Stimulated activated naive B cell treated with anti-CD40 and anti-IgM and Interleukin-4, amounts not matched to agents 10 μg/mL and 1 μg/mL and 100 μg/mL, for 72 hours (primary cell): ENCODE measurements at regions not wholly inside any gene's neighbourhood (a gene's known extent, or its start where the extent isn't known, plus 50 kb on each side); places are given as distances from the start of the nearest gene placed in this dataset.
"Not testable (repeated sequence)": the region's sequence is repeated elsewhere in the genome, so short reads cannot be mapped to it uniquely, and the experiment has no call there.

ENCODE experiments used
- ATAC-seq, 2 donors: fragments of 150-1000 bp; cut with Tn5 transposase; replicated peaks; 2 replicates each; pipeline ENCODE4 v1.10.0; 2021; ENCODE audit warnings: moderate library complexity in 1 of 2
- DNase-seq: peaks from one replicate; pipeline ENCODE4 v3.0.0; 2021
- H3K27ac Mint-ChIP-seq: one replicate; pipeline ENCODE4 v1.8.0; 2022; ENCODE audit warnings: mild to moderate bottlenecking, mixed read lengths
- H3K27me3 Mint-ChIP-seq, 2 donors: one replicate each; pipeline ENCODE4 v1.8.0; 2022; ENCODE audit warnings: mixed read lengths in 2 of 2
- H3K36me3 Mint-ChIP-seq, 2 donors: one replicate each; pipeline ENCODE4 v1.8.0; 2022; ENCODE audit warnings: mixed read lengths in 2 of 2, mild to moderate bottlenecking in 1 of 2
- H3K4me1 Mint-ChIP-seq, 2 donors: one replicate each; pipeline ENCODE4 v1.8.0; 2022; ENCODE audit warnings: mixed read lengths in 2 of 2, mild to moderate bottlenecking in 1 of 2
- H3K4me3 Mint-ChIP-seq, 2 donors: one replicate each; pipeline ENCODE4 v1.8.0; 2022; ENCODE audit warnings: mild to moderate bottlenecking in 2 of 2, mixed read lengths in 2 of 2, moderate library complexity in 1 of 2
- H3K9me3 Mint-ChIP-seq, 2 donors: one replicate each; pipeline ENCODE4 v1.8.0; 2022; ENCODE audit warnings: mixed read lengths in 2 of 2, mild to moderate bottlenecking in 1 of 2

DNA sequence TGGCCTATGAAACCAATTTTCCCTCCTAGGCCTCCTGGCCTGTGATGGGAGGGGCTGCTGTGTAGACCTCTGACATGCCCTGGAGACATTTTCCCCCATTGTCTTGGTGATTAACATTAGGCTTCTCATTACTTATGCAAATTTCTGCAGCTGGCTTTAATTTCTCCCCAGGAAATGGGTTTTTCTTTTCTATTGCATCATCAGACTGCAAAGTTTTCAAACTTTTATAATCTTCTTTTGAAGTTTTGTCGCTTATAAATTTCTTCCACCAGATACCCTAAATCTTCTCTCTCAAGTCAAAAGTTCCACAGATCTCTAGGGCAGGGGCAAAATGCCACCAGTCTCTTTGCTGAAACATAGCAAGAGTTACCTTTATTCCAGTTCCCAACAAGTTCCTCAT lies 482.7 kb upstream of the DPP6 start:
- peaks cover 31 to 34% of the 10 kb centered on the region in 2 donors for H3K9me3 Mint-ChIP-seq
- not testable (repeated sequence) for H3K4me3 Mint-ChIP-seq, ATAC-seq

GRCh38 chr7:153576096-153576495 lies 476.1 kb upstream of the DPP6 start:
- no peak overlapping the region for H3K27ac Mint-ChIP-seq
- ATAC-seq (no peak), DNase-seq (no peak)
- H3K4me1 Mint-ChIP-seq, result no peaks in the 10 kb centered on the region
- no peaks in the 10 kb centered on the region for H3K36me3 Mint-ChIP-seq
- no peaks in the 10 kb centered on the region for H3K27me3 Mint-ChIP-seq
- peaks cover 29 to 30% of the 10 kb centered on the region in 2 donors for H3K9me3 Mint-ChIP-seq
- H3K4me3 Mint-ChIP-seq, result no peak overlapping the region

More for the DNA sequence above, 482.7 kb upstream of the DPP6 start:
- not testable (repeated sequence) for H3K27me3 Mint-ChIP-seq, H3K4me1 Mint-ChIP-seq, H3K36me3 Mint-ChIP-seq, H3K27ac Mint-ChIP-seq, DNase-seq

- H3K4me3 Mint-ChIP-seq, result no peak overlapping the region
- H3K27ac Mint-ChIP-seq, result no peak overlapping the region
- H3K9me3 Mint-ChIP-seq, result peaks cover 22 to 28% of the 10 kb centered on the region in 2 donors
- H3K4me1 Mint-ChIP-seq, result no peaks in the 10 kb centered on the region
- ATAC-seq, result no peak
- no peak for DNase-seq
- no peaks in the 10 kb centered on the region for H3K36me3 Mint-ChIP-seq
- no peaks in the 10 kb centered on the region for H3K27me3 Mint-ChIP-seq
Measured at GRCh38 chr7:153581419-153581818, 470.8 kb upstream of the DPP6 start.

GRCh38 chr7:153584132-153584531 lies 468.1 kb upstream of the DPP6 start:
- H3K27me3 Mint-ChIP-seq, result no peaks in the 10 kb centered on the region
- H3K4me3 Mint-ChIP-seq, result no peak overlapping the region
- no peaks in the 10 kb centered on the region for H3K36me3 Mint-ChIP-seq
- ATAC-seq, result no peak
- no peak overlapping the region for H3K27ac Mint-ChIP-seq
- no peak for DNase-seq
- no peaks in the 10 kb centered on the region for H3K4me1 Mint-ChIP-seq
- H3K9me3 Mint-ChIP-seq, result peaks cover 8 to 14% of the 10 kb centered on the region in 2 donors

- H3K4me3 Mint-ChIP-seq, result no peak overlapping the region
- no peak for DNase-seq
- no peak for ATAC-seq
- H3K36me3 Mint-ChIP-seq, result no peaks in the 10 kb centered on the region
- no peak overlapping the region for H3K27ac Mint-ChIP-seq
- no peaks in the 10 kb centered on the region for H3K4me1 Mint-ChIP-seq
- no peaks in the 10 kb centered on the region for H3K27me3 Mint-ChIP-seq
- peaks cover under 1 to 16% of the 10 kb centered on the region in 2 donors for H3K9me3 Mint-ChIP-seq
Measured at GRCh38 chr7:153588586-153588985, 463.6 kb upstream of the DPP6 start.

GRCh38 chr7:153590136-153590535 lies 462.1 kb upstream of the DPP6 start:
- H3K4me1 Mint-ChIP-seq, result no peaks in the 10 kb centered on the region

GRCh38 chr7:153590571-153590970 lies 461.6 kb upstream of the DPP6 start:
- H3K36me3 Mint-ChIP-seq, result no peaks in the 10 kb centered on the region
- H3K27ac Mint-ChIP-seq, result no peak overlapping the region
- H3K27me3 Mint-ChIP-seq, result no peaks in the 10 kb centered on the region
- H3K4me1 Mint-ChIP-seq, result no peaks in the 10 kb centered on the region
- H3K9me3 Mint-ChIP-seq, result peaks cover 0 to 12% of the 10 kb centered on the region in 2 donors
- no peak overlapping the region for H3K4me3 Mint-ChIP-seq
- ATAC-seq, result no peak
- DNase-seq, result no peak

More at GRCh38 chr7:153590136-153590535, 462.1 kb upstream of the DPP6 start:
- DNase-seq (no peak), ATAC-seq (no peak)
- no peak overlapping the region for H3K4me3 Mint-ChIP-seq
- no peaks in the 10 kb centered on the region for H3K36me3 Mint-ChIP-seq
- H3K27ac Mint-ChIP-seq, result no peak overlapping the region
- H3K9me3 Mint-ChIP-seq, result peaks cover 0 to 12% of the 10 kb centered on the region in 2 donors
- no peaks in the 10 kb centered on the region for H3K27me3 Mint-ChIP-seq

DNA sequence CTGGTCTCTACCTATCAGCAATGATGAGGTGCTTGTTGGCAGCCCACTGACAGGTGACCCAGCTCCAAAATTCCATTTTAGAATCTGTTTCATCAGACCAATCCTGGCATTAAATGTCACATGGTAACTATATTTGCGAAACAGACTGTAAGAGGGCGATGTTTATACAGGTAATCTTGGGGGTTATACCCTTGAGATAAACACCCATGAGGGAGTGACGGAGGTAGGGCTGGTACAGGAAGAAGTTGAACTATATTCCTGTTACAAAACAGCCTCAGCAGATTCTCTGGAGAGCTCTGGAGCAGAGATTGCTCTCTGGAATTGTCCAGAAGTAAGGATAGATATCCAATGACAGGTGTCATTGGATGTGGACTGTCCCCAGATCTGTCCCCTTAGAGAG lies 444.8 kb upstream of the DPP6 start:
- ATAC-seq (no peak), DNase-seq (no peak)
- H3K4me1 Mint-ChIP-seq, result no peaks in the 10 kb centered on the region
- H3K27ac Mint-ChIP-seq, result no peak overlapping the region
- H3K4me3 Mint-ChIP-seq, result no peak overlapping the region
- H3K27me3 Mint-ChIP-seq, result no peaks in the 10 kb centered on the region
- no peaks in the 10 kb centered on the region for H3K36me3 Mint-ChIP-seq
- H3K9me3 Mint-ChIP-seq, result peaks cover 10 to 13% of the 10 kb centered on the region in 2 donors

DNA sequence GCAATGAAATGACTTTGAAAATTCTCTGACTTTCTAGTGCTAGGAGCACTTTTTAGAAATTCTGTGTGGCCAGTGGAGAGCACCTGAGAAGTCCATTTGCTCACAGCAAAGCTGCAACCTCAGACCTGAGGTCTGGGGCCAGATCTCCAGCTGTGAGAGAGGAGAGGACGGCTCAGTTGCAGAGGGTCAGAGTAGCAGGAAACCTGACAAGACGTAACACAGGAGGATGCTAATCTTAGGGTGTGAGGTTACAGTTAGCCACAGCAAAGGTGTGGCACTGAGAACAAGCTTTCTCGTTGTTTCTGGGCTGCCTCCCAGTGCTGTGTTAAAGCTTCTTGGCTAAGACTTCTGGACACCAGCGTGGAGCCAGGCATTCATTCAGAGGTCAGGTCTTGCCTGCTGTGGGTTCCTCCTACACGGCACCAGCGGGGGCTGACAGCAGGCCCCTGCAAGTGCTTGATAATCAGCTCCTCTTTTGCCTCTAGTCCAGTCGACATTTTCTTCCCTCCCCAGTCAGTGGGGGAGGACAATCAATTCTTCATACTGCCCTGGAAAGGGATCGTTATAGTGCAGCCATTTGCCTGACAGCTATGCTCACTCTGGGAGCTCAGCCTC lies 435.4 kb upstream of the DPP6 start:
- DNase-seq (no peak), ATAC-seq (no peak)
- H3K4me1 Mint-ChIP-seq, result no peaks in the 10 kb centered on the region
- H3K9me3 Mint-ChIP-seq, result peaks cover 3 to 4% of the 10 kb centered on the region in 2 donors
- no peak overlapping the region for H3K27ac Mint-ChIP-seq
- no peaks in the 10 kb centered on the region for H3K27me3 Mint-ChIP-seq
- H3K4me3 Mint-ChIP-seq, result no peak overlapping the region
- H3K36me3 Mint-ChIP-seq, result no peaks in the 10 kb centered on the region

- no peak overlapping the region for H3K4me3 Mint-ChIP-seq
- DNase-seq, result no peak
- no peaks in the 10 kb centered on the region for H3K4me1 Mint-ChIP-seq
- ATAC-seq, result no peak
- peaks cover 0 to 12% of the 10 kb centered on the region in 2 donors for H3K9me3 Mint-ChIP-seq
- H3K36me3 Mint-ChIP-seq, result no peaks in the 10 kb centered on the region
- H3K27ac Mint-ChIP-seq, result no peak overlapping the region
- H3K27me3 Mint-ChIP-seq, result no peaks in the 10 kb centered on the region
Measured at GRCh38 chr7:153627323-153627722, 424.9 kb upstream of the DPP6 start.

- Mint-ChIP-seq H3K4me3 (no peak overlapping the region), H3K4me1 (no peaks in the 10 kb centered on the region), H3K36me3 (no peaks in the 10 kb centered on the region), H3K9me3 (peaks cover 4 to 5% of the 10 kb centered on the region in 2 donors), H3K27me3 (no peaks in the 10 kb centered on the region), H3K27ac (no peak overlapping the region)
- DNase-seq, result no peak
- ATAC-seq, result no peak
Measured at GRCh38 chr7:153628406-153628805, 423.8 kb upstream of the DPP6 start.

GRCh38 chr7:153628825-153629224 lies 423.4 kb upstream of the DPP6 start:
- Mint-ChIP-seq H3K36me3 (no peaks in the 10 kb centered on the region), H3K9me3 (peaks cover 3 to 4% of the 10 kb centered on the region in 2 donors), H3K4me1 (no peaks in the 10 kb centered on the region), H3K27me3 (no peaks in the 10 kb centered on the region), H3K4me3 (no peak overlapping the region), H3K27ac (no peak overlapping the region)
- DNase-seq, result no peak
- ATAC-seq, result no peak

DNA sequence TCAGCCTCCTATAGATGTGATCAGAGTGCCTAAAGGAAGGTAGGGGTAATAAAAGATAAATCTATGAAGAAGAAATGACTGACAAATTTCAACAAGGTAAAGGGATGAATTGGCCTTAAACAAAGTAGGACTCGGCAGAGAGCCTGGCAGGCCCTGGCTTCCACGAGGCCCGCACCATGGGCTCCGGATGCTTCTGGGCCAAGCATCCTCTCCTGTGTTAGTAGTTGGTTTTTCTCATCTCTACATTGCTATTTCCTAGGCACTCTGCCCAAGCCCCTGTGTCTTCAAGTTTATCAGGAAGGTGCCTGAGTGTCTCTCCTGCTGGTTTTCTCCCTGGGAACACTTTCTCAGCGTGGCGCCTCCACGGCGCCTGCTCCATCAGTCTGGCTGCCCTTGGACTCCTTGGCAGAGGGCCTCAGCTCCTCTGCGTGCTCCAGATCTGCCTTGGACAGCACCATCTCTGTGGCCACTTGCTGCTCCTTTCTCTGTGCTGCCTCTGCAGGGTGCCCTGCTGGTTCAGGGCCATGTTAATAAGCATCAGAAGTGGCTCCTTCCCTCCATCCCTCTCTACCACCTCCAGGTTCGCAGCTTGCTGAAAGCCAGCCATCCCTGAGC lies 413.3 kb upstream of the DPP6 start:
- ATAC-seq (no peak), DNase-seq (no peak)
- Mint-ChIP-seq H3K27me3 (no peaks in the 10 kb centered on the region), H3K9me3 (peaks cover 17 to 29% of the 10 kb centered on the region in 2 donors), H3K4me1 (peaks cover 5 to 9% of the 10 kb centered on the region in 2 donors), H3K4me3 (no peak overlapping the region), H3K36me3 (no peaks in the 10 kb centered on the region), H3K27ac (no peak overlapping the region)

DNA sequence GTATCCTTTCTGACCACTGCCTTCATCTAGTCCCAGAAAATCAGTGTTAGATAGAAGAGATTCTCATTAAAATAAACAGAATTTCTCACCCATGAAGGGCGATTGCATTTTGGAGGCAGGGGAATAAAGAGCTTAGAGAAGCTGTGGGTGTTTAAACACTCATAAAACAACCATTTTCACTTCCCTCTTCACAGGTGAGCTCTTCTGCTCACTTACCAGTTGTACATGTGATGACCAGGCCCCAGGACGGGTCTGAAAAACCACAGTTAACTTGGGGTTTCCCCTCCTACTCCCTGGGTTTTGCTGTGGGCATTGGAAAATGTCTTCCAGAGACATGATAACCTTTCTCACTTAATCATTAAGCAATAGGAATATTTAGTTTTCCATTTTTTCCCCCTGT lies 411.6 kb upstream of the DPP6 start:
- Mint-ChIP-seq H3K4me3 (no peak overlapping the region), H3K9me3 (peaks cover 17 to 31% of the 10 kb centered on the region in 2 donors), H3K27ac (no peak overlapping the region), H3K27me3 (no peaks in the 10 kb centered on the region), H3K36me3 (no peaks in the 10 kb centered on the region), H3K4me1 (peaks cover 5 to 9% of the 10 kb centered on the region in 2 donors)
- peak; percentile 95 to 100 for ATAC-seq
- peak; percentile 14 for DNase-seq

- no peaks in the 10 kb centered on the region for H3K36me3 Mint-ChIP-seq
- ATAC-seq (peak in 1 of 2 donors; percentile 5), DNase-seq (no peak)
- H3K4me1 Mint-ChIP-seq, result peaks cover 5 to 9% of the 10 kb centered on the region in 2 donors
- no peak overlapping the region for H3K4me3 Mint-ChIP-seq
- H3K9me3 Mint-ChIP-seq, result peaks cover 18 to 30% of the 10 kb centered on the region in 2 donors
- H3K27ac Mint-ChIP-seq, result no peak overlapping the region
- no peaks in the 10 kb centered on the region for H3K27me3 Mint-ChIP-seq
Measured at GRCh38 chr7:153641199-153641598, 411.0 kb upstream of the DPP6 start.
